Mesenteric fat pad (tissue), 1 donor: ENCODE measurements at regions not wholly inside any gene's neighbourhood (a gene's known extent, or its start where the extent isn't known, plus 50 kb on each side); places are given as distances from the start of the nearest gene placed in this dataset.

Experiments used
- DNase-seq: peaks from one replicate; pipeline ENCODE4 v3.0.0-alpha.2; 2020; ENCODE audit warnings: low spot score
- donor health status: DM: yes; HTN: yes; CAD: no.

- no peak for DNase-seq
Measured at GRCh38 chr2:192267484-192267883, 72.8 kb upstream of the TMEFF2 start.

- no peak for DNase-seq
Measured at GRCh38 chr2:192265751-192266150, 71.0 kb upstream of the TMEFF2 start.

GRCh38 chr2:192254444-192254843, 59.7 kb upstream of the TMEFF2 start:
- DNase-seq, result no peak

GRCh38 chr2:192253692-192254091, 59.0 kb upstream of the TMEFF2 start:
- DNase-seq, result no peak

GRCh38 chr2:192250961-192251360, 56.2 kb upstream of the TMEFF2 start:
- no peak for DNase-seq

- DNase-seq, result no peak
Measured at GRCh38 chr2:192247456-192247855, 52.7 kb upstream of the TMEFF2 start.

- no peak for DNase-seq
Measured at GRCh38 chr2:192246297-192246696, 51.6 kb upstream of the TMEFF2 start.

- no peak for DNase-seq
Measured at GRCh38 chr2:192245329-192245728, 50.6 kb upstream of the TMEFF2 start.
